ENCODE measurements at regions not wholly inside any gene's neighbourhood (a gene's known extent, or its start where the extent isn't known, plus 50 kb on each side); places are given as distances from the start of the nearest gene placed in this dataset.

DNA sequence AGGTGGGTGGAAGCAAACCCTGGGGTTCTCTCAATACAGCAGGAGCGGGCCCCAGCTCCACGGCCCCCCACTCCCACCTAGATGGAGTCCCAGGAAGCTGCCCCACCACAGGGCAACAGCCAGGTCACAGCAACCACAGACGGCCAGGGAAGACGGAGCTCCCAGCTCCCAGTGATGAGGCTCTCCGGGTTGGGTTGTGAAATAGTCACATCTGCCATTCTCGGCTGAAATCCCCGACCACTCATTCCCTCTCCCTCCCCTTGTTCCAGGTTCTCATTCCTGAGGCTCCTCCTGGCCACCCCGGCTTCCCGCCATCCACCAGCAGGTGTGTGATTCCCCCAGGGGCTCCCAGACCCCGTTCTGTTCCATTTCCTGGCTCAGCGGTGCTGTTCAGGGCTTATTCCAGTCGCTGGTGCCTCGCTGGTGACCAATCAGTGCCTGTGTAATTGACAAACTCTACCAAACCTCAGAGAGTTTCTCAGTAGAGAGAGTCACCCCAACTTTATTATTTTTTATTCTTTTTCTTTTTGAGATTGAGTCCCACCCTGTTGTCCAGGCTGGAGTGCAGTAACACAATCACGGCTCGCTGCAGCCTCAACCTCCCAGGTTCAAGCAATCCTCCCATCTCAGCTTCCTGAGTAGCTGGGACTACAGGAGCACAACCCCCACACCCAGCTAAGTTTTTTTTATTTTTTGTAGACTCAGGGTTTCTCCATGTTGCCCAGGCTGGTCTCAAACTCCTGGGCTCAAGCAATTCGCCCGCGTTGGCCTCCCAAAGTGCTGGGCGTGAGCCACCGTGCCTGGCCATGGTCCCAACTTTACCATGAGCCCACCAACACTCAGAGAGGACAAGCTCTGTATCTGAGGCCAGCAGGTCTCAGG lies 63.2 kb downstream of the SHANK2 start:
- intact Hi-C loops (cut with DNase I): no loop called here
- Histone ChIP-seq H3K27ac (no peak overlapping the region), H3K4me3 (no peak overlapping the region), H3K27me3 (no peaks in the 10 kb centered on the region), H3K4me1 (no peaks in the 10 kb centered on the region), H3K9me3 (no peaks in the 10 kb centered on the region), H3K36me3 (no peaks in the 10 kb centered on the region)
- WGBS, 2 donors: 92 to 96% methylated on average over 20 of the region's 20 CpGs
- TF ChIP-seq POLR2AphosphoS5 (IDR thresholded peaks at IDR 0.05) (no peak), EP300 (IDR thresholded peaks at IDR 0.05) (no peak), CTCF (IDR thresholded peaks at IDR 0.05) (no peak), POLR2A (IDR thresholded peaks at IDR 0.05) (no peak)
- DNase-seq: peak; percentile 40

DNA sequence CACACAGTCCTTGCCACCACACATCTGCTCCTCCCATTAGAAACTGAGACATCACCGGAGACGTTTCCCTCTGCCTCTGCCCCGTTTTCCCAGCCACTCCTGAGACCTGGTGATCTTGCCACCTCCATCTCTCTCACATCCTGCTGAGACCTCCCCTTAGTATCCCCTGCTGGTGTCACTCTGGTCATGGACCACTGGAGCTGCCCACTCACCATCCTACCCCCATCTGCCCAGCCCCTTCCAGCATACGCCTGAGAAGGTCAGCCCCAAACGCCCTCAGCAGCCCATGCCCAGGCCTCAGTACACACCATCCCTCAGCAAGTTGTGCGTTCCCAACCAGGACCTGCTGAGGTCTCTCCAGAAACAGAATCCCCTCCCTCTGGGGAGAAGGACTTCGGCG lies 64.3 kb downstream of the SHANK2 start:
- intact Hi-C loops (cut with DNase I): no loop called here

GRCh38 chr11:71186806-71187205 lies 65.6 kb downstream of the SHANK2 start:
- Histone ChIP-seq H3K9me3 (no peaks in the 10 kb centered on the region), H3K4me1 (no peaks in the 10 kb centered on the region), H3K27me3 (no peaks in the 10 kb centered on the region), H3K36me3 (no peaks in the 10 kb centered on the region), H3K27ac (no peak overlapping the region), H3K4me3 (no peak overlapping the region)
- intact Hi-C loops (cut with DNase I): no loop called here
- TF ChIP-seq POLR2A (IDR thresholded peaks at IDR 0.05) (no peak), POLR2AphosphoS5 (IDR thresholded peaks at IDR 0.05) (no peak), CTCF (IDR thresholded peaks at IDR 0.05) (no peak), EP300 (IDR thresholded peaks at IDR 0.05) (no peak)
- 91 to 96% methylated on average over 8 of the region's 8 CpGs for WGBS, 2 donors
- peak; percentile 9 for DNase-seq

More for the DNA sequence above, 64.3 kb downstream of the SHANK2 start:
- H3K27me3 ChIP-seq: no peaks in the 10 kb centered on the region
- DNase-seq: peak; percentile 36
- no peaks in the 10 kb centered on the region for H3K4me1 ChIP-seq
- no peak for TF ChIP-seq EP300 (IDR thresholded peaks at IDR 0.05)
- no peak for TF ChIP-seq POLR2A (IDR thresholded peaks at IDR 0.05)
- no peak for TF ChIP-seq CTCF (IDR thresholded peaks at IDR 0.05)
- TF ChIP-seq POLR2AphosphoS5 (IDR thresholded peaks at IDR 0.05): no peak
- no peaks in the 10 kb centered on the region for H3K36me3 ChIP-seq
- no peak overlapping the region for H3K27ac ChIP-seq
- 91 to 96% methylated on average over 8 of the region's 8 CpGs for WGBS, 2 donors
- no peak overlapping the region for H3K4me3 ChIP-seq
- no peaks in the 10 kb centered on the region for H3K9me3 ChIP-seq

DNA sequence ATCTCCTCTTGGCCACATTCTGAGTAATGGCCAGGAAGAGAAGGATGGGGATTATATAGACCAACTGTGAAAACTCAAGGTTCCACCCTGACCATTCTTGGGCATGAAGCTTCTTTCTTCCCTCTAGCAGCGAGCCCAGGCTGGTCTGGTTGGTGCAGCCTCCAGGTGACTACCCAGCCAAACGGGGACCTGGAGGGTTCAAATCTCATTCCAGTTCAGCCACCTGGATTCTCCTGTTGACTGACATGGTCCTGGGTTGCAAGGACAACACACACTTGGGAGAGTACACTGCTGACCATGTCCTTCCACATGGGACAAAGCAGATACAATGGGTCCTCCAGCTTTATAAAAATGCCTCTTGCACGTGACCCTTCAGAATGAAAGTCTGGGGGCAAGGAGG lies 67.0 kb downstream of the SHANK2 start:
- 91 to 94% methylated on average over 3 of the region's 3 CpGs for WGBS, 2 donors
- peak; percentile 15 for DNase-seq
- Histone ChIP-seq H3K4me3 (no peak overlapping the region), H3K4me1 (no peaks in the 10 kb centered on the region), H3K27me3 (no peaks in the 10 kb centered on the region), H3K27ac (no peak overlapping the region), H3K36me3 (no peaks in the 10 kb centered on the region), H3K9me3 (no peaks in the 10 kb centered on the region)
- TF ChIP-seq POLR2AphosphoS5 (IDR thresholded peaks at IDR 0.05): no peak
- no peak for TF ChIP-seq CTCF (IDR thresholded peaks at IDR 0.05)
- TF ChIP-seq POLR2A (IDR thresholded peaks at IDR 0.05): no peak
- TF ChIP-seq EP300 (IDR thresholded peaks at IDR 0.05): no peak
- intact Hi-C loops (cut with DNase I): no loop called here

All from sigmoid colon (tissue), 6 donors.